ENCODE measurements at regions not wholly inside any gene's neighbourhood (a gene's known extent, or its start where the extent isn't known, plus 50 kb on each side); places are given as distances from the start of the nearest gene placed in this dataset.

DNA sequence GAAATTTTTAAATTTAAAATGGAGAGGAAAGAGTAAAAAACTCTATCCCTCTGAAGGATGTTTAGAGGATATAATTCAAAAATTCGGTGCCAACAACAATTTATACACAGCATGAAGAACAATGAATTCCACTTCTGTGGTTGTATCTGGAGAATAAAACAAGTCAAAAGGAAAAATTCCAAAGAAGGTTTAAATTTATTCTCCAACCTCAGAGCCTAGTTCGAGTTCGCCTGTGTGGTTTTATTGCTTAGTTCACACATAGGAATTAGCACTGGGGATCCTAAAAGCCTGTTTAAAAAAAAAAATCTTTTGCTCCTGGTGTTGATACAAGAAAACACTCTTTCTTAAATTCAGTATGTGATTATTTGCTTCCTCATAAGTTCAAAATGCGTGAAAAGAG is 79.2 kb downstream of the LLPH start:
- TF ChIP-seq CTCF (IDR thresholded peaks at IDR 0.05) (no peak), POLR2A (IDR thresholded peaks at IDR 0.05) (no peak)
